WI38 (cell line): ENCODE measurements at regions not wholly inside any gene's neighbourhood (a gene's known extent, or its start where the extent isn't known, plus 50 kb on each side); places are given as distances from the start of the nearest gene placed in this dataset.

Source experiments
- H3K4me3 ChIP-seq: 2 replicates; pipeline ENCODE4 v1.5.1; 2011; ENCODE audit warnings: low read depth, mild to moderate bottlenecking, control low read depth, low read length
- CTCF ChIP-seq: IDR thresholded peaks from 2 replicates; pipeline ENCODE4 v1.5.1; 2012; ENCODE audit warnings: low read depth, mild to moderate bottlenecking, control low read depth, low read length

GRCh38 chrX:7205037-7205577 lies 57.2 kb upstream of the PUDP start:
- TF ChIP-seq CTCF: no peak
- no peak overlapping the region for H3K4me3 ChIP-seq

GRCh38 chrX:7204619-7205018 lies 56.7 kb upstream of the PUDP start:
- no peak overlapping the region for H3K4me3 ChIP-seq
- TF ChIP-seq CTCF: no peak

GRCh38 chrX:7202206-7202605 lies 54.3 kb upstream of the PUDP start:
- no peak for TF ChIP-seq CTCF
- no peak overlapping the region for H3K4me3 ChIP-seq

GRCh38 chrX:7201496-7201895 lies 53.5 kb upstream of the PUDP start:
- H3K4me3 ChIP-seq: no peak overlapping the region
- no peak for TF ChIP-seq CTCF

GRCh38 chrX:7198499-7198898 lies 50.5 kb upstream of the PUDP start:
- H3K4me3 ChIP-seq: no peak overlapping the region
- TF ChIP-seq CTCF: no peak
